Liver (tissue), 8 donors: ENCODE measurements at regions not wholly inside any gene's neighbourhood (a gene's known extent, or its start where the extent isn't known, plus 50 kb on each side); places are given as distances from the start of the nearest gene placed in this dataset. TPM values are rescaled to one million over a fixed set of nuclear protein-coding genes. Genes with fewer than 3 reads are reported as not detected.

ENCODE experiments used
- DNase-seq: peaks from one replicate; pipeline ENCODE4 v3.0.0-alpha.2; 2017; ENCODE audit warnings: low spot score
- H3K27ac ChIP-seq, 2 donors: one replicate each; pipeline ENCODE4 v1.7.0; 2013; ENCODE audit warnings: inconsistent platforms in 2 of 2, low read length in 2 of 2, control low read depth in 1 of 2, low read depth in 1 of 2, mild to moderate bottlenecking in 1 of 2
- H3K27me3 ChIP-seq, 4 donors: one replicate each; pipeline versions ENCODE4 v1.6.1 to v1.7.0; 2013; ENCODE audit warnings: low read length in 3 of 4, inconsistent platforms in 1 of 4, mild to moderate bottlenecking in 1 of 4, moderate library complexity in 1 of 4; ENCODE audit not compliant: control insufficient read depth in 4 of 4, insufficient read depth in 4 of 4
- H3K36me3 ChIP-seq, 4 donors: one replicate each; pipeline versions ENCODE4 v1.6.1 to v1.7.0; 2013; ENCODE audit warnings: low read length in 3 of 4, mild to moderate bottlenecking in 3 of 4, low read depth in 1 of 4, moderate library complexity in 1 of 4; ENCODE audit not compliant: control insufficient read depth in 4 of 4, insufficient read depth in 3 of 4
- H3K4me1 ChIP-seq, 4 donors: one replicate each; pipeline versions ENCODE4 v1.6.1 to v1.7.0; 2013; ENCODE audit warnings: low read length in 3 of 4, mild to moderate bottlenecking in 3 of 4, moderate library complexity in 1 of 4; ENCODE audit not compliant: control insufficient read depth in 4 of 4, insufficient read depth in 4 of 4
- H3K4me3 ChIP-seq, 3 donors: one replicate each; pipeline versions ENCODE4 v1.6.1 to v1.7.0; 2013; ENCODE audit warnings: low read length in 3 of 3, control low read depth in 1 of 3, low read depth in 1 of 3, mild to moderate bottlenecking in 1 of 3
- H3K9ac ChIP-seq, 2 donors: one replicate each; pipeline ENCODE4 v1.7.0; 2013; ENCODE audit warnings: low read length in 2 of 2, mild to moderate bottlenecking in 2 of 2, moderate library complexity in 2 of 2, control low read depth in 1 of 2, low read depth in 1 of 2
- H3K9me3 ChIP-seq, 4 donors: one replicate each; pipeline versions ENCODE4 v1.6.1 to v1.7.0; 2013; ENCODE audit warnings: low read length in 3 of 4; ENCODE audit not compliant: control insufficient read depth in 4 of 4
- EGR1 ChIP-seq, 2 donors: IDR thresholded peaks; 2 replicates each; pipeline ENCODE4 v1.6.1; 2016 to 2018; ENCODE audit warnings: antibody characterized with exemption in 2 of 2, low read depth in 2 of 2
- FOXA1 ChIP-seq: IDR thresholded peaks from 2 replicates; pipeline ENCODE4 v1.6.1; 2016; ENCODE audit warnings: antibody characterized with exemption
- FOXA2 ChIP-seq: IDR thresholded peaks from 2 replicates; pipeline ENCODE4 v1.6.1; 2016; ENCODE audit warnings: antibody characterized with exemption
- GABPA ChIP-seq, 2 donors: IDR thresholded peaks in 1 of 2; conservative IDR thresholded peaks in 1 of 2; 2 replicates each; pipeline ENCODE4 v1.6.1; 2016; ENCODE audit warnings: antibody characterized with exemption in 2 of 2, mild to moderate bottlenecking in 1 of 2, moderate library complexity in 1 of 2
- HNF4A ChIP-seq, 2 donors: conservative IDR thresholded peaks; 2 replicates each; pipeline ENCODE4 v1.6.1; 2016; ENCODE audit warnings: antibody characterized with exemption in 2 of 2, mild to moderate bottlenecking in 2 of 2
- JUND ChIP-seq, 2 donors: IDR thresholded peaks; 2 replicates each; pipeline ENCODE4 v1.6.1; 2016; ENCODE audit warnings: antibody characterized with exemption in 2 of 2
- NR2F2 ChIP-seq: IDR thresholded peaks from 2 replicates; pipeline ENCODE4 v1.6.1; 2016; ENCODE audit warnings: antibody characterized with exemption
- SP1 ChIP-seq: IDR thresholded peaks from 2 replicates; pipeline ENCODE4 v1.6.1; 2018; ENCODE audit warnings: antibody characterized with exemption, mild to moderate bottlenecking
- TAF1 ChIP-seq: conservative IDR thresholded peaks from 2 replicates; pipeline ENCODE4 v1.6.1; 2016; ENCODE audit warnings: antibody characterized with exemption, mild to moderate bottlenecking
- WGBS: extraction: QIAGEN DNeasy Blood & Tissue Kit; methylation state at CpG from one replicate; pipeline ENCODE4 v1.1.7; 2013; 5-methylcytosine and 5-hydroxymethylcytosine counted together
- small RNA-seq: library from RNA; depleted of rRNA; stranded (forward); fragments of <200 nt; gene quantifications from one replicate; pipeline ENCODE3, GENCODE V24; 2014
- TF ChIP-seq, protein P1 (sequence below): IDR thresholded peaks from 2 replicates; pipeline ENCODE4 v1.6.1; 2016; ENCODE audit warnings: antibody characterized with exemption
- TF ChIP-seq, protein P2 (sequence below): IDR thresholded peaks from 2 replicates; pipeline ENCODE4 v1.6.1; 2016; ENCODE audit warnings: antibody characterized with exemption
- TF ChIP-seq, protein P3 (sequence below): IDR thresholded peaks from 2 replicates; pipeline ENCODE4 v1.6.1; 2016; ENCODE audit warnings: antibody characterized with exemption
- donor health status: healthy.
- donor health status: healthy.
- donor health status: healthy.
- donor health status: healthy.

DNA sequence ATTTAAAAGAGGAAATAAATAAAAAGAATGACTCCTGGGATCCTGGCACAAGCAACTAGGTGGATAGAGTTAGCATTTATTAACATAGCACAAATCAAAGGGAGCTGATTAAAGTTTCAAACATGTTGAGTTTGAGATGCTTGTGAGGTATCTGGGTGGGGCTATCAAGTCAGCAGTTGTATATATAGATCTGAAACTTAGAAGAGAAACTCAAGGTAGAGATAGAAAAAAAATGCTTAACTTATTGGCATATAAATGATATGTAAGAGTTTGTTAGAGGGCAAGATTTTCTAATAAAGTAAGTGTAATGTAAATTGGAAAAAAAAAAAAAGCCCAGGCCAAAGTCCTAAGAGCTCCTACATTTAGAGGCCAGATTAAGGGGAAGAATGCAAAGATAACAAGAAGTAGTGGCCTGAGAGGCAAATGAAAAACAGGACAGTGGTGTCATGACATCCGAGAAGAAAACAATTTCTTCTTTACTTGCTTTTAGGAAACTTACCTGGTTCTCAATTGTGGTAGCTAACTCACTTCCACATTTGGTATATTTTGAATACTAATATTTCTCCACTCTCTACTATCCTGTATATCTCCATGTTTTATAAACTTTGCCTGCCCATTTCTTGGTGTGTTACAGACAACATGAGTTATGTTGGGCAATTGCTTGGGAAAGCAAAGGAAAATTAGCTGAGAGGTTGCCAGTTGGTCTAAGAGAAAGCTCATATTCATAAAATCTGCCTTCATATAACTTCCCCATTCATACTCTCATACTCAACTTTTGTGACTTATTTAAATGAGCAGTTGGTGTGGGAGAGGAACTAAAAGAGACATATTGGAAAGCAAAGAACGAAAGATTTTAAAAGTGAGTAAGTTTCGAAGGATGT lies 169.2 kb downstream of the PARM1 start:
- no peak for DNase-seq
- Histone ChIP-seq H3K36me3 (no peaks in the 10 kb centered on the region), H3K27me3 (peaks cover 0 to 3% (median 0%) of the 10 kb centered on the region in 4 donors), H3K27ac (no peak overlapping the region), H3K4me1 (no peaks in the 10 kb centered on the region), H3K9ac (no peak overlapping the region), H3K4me3 (no peak overlapping the region), H3K9me3 (peaks cover 0 to 1% (median 0%) of the 10 kb centered on the region in 4 donors)
- TF ChIP-seq SP1 (no peak), JUND (IDR thresholded peaks at IDR 0.05) (no peak), TAF1 (no peak), NR2F2 (no peak), HNF4A (conservative IDR thresholded peaks at IDR 0.05) (no peak), EGR1 (IDR thresholded peaks at IDR 0.05; ENCODE audit: low read depth in 2 of 2) (no peak), GABPA (IDR thresholded peaks at IDR 0.05 in 1 of 2, conservative IDR thresholded peaks at IDR 0.05 in 1 of 2) (no peak), FOXA2 (no peak), FOXA1 (no peak)
- TF ChIP-seq, protein P1, sequence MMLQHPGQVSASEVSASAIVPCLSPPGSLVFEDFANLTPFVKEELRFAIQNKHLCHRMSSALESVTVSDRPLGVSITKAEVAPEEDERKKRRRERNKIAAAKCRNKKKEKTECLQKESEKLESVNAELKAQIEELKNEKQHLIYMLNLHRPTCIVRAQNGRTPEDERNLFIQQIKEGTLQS, result no peak
- TF ChIP-seq, protein P2, sequence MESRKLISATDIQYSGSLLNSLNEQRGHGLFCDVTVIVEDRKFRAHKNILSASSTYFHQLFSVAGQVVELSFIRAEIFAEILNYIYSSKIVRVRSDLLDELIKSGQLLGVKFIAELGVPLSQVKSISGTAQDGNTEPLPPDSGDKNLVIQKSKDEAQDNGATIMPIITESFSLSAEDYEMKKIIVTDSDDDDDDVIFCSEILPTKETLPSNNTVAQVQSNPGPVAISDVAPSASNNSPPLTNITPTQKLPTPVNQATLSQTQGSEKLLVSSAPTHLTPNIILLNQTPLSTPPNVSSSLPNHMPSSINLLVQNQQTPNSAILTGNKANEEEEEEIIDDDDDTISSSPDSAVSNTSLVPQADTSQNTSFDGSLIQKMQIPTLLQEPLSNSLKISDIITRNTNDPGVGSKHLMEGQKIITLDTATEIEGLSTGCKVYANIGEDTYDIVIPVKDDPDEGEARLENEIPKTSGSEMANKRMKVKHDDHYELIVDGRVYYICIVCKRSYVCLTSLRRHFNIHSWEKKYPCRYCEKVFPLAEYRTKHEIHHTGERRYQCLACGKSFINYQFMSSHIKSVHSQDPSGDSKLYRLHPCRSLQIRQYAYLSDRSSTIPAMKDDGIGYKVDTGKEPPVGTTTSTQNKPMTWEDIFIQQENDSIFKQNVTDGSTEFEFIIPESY, result no peak
- TF ChIP-seq, protein P3, sequence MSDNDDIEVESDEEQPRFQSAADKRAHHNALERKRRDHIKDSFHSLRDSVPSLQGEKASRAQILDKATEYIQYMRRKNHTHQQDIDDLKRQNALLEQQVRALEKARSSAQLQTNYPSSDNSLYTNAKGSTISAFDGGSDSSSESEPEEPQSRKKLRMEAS, result no peak
- 91% methylated on average over 3 of the region's 3 CpGs for WGBS

Small RNA genes lying in the stretch of these regions (small RNA-seq; reads per million reads assigned to genes)
- not detected for gene AC093870.1
